Naive thymus-derived CD4-positive, alpha-beta T cell (primary cell): ENCODE measurements at regions not wholly inside any gene's neighbourhood (a gene's known extent, or its start where the extent isn't known, plus 50 kb on each side); places are given as distances from the start of the nearest gene placed in this dataset.

Source experiments
- ATAC-seq: fragments of 150-1000 bp; cut with Tn5 transposase; 2 replicates; pipeline ENCODE4 v1.10.0; 2021; ENCODE audit warnings: mild to moderate bottlenecking, moderate library complexity
- CTCF ChIA-PET: fragments of 350-600 bp; sonication (Branson Sonifier 250); formaldehyde crosslinking; loops from one replicate; lab custom pipeline; 2021; ENCODE audit warnings: antibody characterized with exemption; lab: Charles Lee
- POLR2A ChIA-PET: fragments of 350-600 bp; sonication (Branson Sonifier 250); formaldehyde crosslinking; loops from one replicate; lab custom pipeline; 2021; ENCODE audit warnings: antibody characterized with exemption, inconsistent platforms; lab: Charles Lee
- DNase-seq, 9 donors: peaks; one replicate each; pipeline versions ENCODE4 v3.0.0 to v3.0.0-alpha.2; 2020 to 2022; ENCODE audit warnings: mixed read lengths in 1 of 9
- H3K27ac ChIP-seq: one replicate; pipeline ENCODE4 v1.7.0; 2013; ENCODE audit warnings: mild to moderate bottlenecking, low read depth, low read length, moderate library complexity
- H3K27me3 ChIP-seq, 2 donors: one replicate each; pipeline ENCODE4 v1.7.0; 2013; ENCODE audit warnings: low read length in 2 of 2, mild to moderate bottlenecking in 2 of 2, moderate library complexity in 2 of 2; ENCODE audit not compliant: control insufficient read depth in 2 of 2, insufficient read depth in 2 of 2
- H3K36me3 ChIP-seq, 3 experiments: 1 replicate in 2 of 3; 2 replicates in 1 of 3; pipeline ENCODE4 v1.7.0; 2013; ENCODE audit warnings: low read length in 3 of 3, mild to moderate bottlenecking in 3 of 3, moderate library complexity in 1 of 3; ENCODE audit not compliant: insufficient read depth in 3 of 3, control insufficient read depth in 2 of 3
- H3K4me1 ChIP-seq, 2 donors: one replicate each; pipeline ENCODE4 v1.7.0; 2013; ENCODE audit warnings: low read length in 2 of 2, mild to moderate bottlenecking in 2 of 2, moderate library complexity in 1 of 2; ENCODE audit not compliant: control insufficient read depth in 2 of 2, insufficient read depth in 2 of 2
- H3K4me3 ChIP-seq: 2 replicates; pipeline ENCODE4 v1.7.0; 2013; ENCODE audit warnings: mild to moderate bottlenecking, low read length
- H3K9me3 ChIP-seq, 3 experiments: 1 replicate in 2 of 3; 2 replicates in 1 of 3; pipeline ENCODE4 v1.7.0; 2013; ENCODE audit warnings: low read length in 3 of 3; ENCODE audit not compliant: control insufficient read depth in 2 of 3
- H3K27ac Mint-ChIP-seq, 9 donors: one replicate each; pipeline ENCODE4 v1.8.0; 2020 to 2022; ENCODE audit warnings: mixed read lengths in 9 of 9, mild to moderate bottlenecking in 8 of 9, moderate library complexity in 5 of 9, inconsistent platforms in 2 of 9
- H3K27me3 Mint-ChIP-seq, 5 donors: one replicate each; pipeline ENCODE4 v1.8.0; 2021 to 2022; ENCODE audit warnings: mixed read lengths in 5 of 5, mild to moderate bottlenecking in 1 of 5
- H3K36me3 Mint-ChIP-seq, 5 donors: one replicate each; pipeline ENCODE4 v1.8.0; 2020 to 2022; ENCODE audit warnings: mixed read lengths in 5 of 5, mild to moderate bottlenecking in 3 of 5, inconsistent platforms in 1 of 5
- H3K4me1 Mint-ChIP-seq, 7 donors: one replicate each; pipeline ENCODE4 v1.8.0; 2020 to 2022; ENCODE audit warnings: mixed read lengths in 7 of 7, mild to moderate bottlenecking in 3 of 7, inconsistent platforms in 1 of 7
- H3K4me3 Mint-ChIP-seq, 10 donors: one replicate each; pipeline ENCODE4 v1.8.0; 2020 to 2022; ENCODE audit warnings: mild to moderate bottlenecking in 10 of 10, mixed read lengths in 10 of 10, moderate library complexity in 6 of 10, inconsistent platforms in 2 of 10
- H3K9me3 Mint-ChIP-seq, 11 donors: one replicate each; pipeline ENCODE4 v1.8.0; 2020 to 2022; ENCODE audit warnings: mixed read lengths in 11 of 11, mild to moderate bottlenecking in 4 of 11, inconsistent platforms in 1 of 11, moderate library complexity in 1 of 11
- intact Hi-C, 2 donors: fragments of 100-400 bp; cut with micrococcal nuclease; formaldehyde crosslinking; loops; one replicate each; pipeline ENCODE4 v1.15.1; 2023

DNA sequence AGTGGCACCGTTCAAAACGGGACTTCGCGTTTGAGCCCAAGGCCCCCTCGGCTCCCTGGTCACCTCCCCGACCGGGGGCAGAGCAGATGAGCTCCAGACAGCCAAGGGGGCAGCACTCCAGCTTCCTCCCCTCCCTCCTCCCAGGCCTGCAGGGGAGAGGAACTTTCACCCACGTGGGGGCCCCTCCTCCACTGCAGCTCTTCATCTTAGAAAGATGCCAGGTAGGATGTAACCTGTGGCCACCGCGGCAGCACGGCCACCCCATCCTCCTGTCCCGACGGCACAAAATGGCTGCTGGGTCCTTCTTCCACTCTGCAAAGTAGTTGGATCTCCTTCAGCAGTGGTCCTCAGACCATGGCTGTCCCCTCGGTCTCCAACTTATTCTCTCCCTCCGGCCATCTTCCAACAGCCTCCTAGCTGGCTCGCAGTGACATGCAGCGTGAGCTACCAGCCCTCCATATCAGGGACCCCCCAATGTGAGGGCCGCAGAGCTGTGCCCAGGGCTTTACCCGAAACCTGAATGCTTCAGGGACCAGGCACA is 94.5 kb upstream of the ID2 start:
- Mint-ChIP-seq H3K27ac (no peak overlapping the region), H3K4me3 (no peak overlapping the region), H3K36me3 (no peaks in the 10 kb centered on the region), H3K9me3 (no peaks in the 10 kb centered on the region), H3K27me3 (peaks cover 0 to 29% (median 7%) of the 10 kb centered on the region in 5 donors), H3K4me1 (peaks cover 8 to 25% (median 11%) of the 10 kb centered on the region in 7 donors)
- DNase-seq (no peak), ATAC-seq (no peak)
- intact Hi-C loops = loop anchor here in 1 of 2 donors (5.0 kb wide), 1 partner anchor 95 kb away; the partner anchor contains the start of gene ID2
- Histone ChIP-seq H3K4me3 (no peak overlapping the region), H3K4me1 (peaks cover 0 to 12% of the 10 kb centered on the region in 2 donors), H3K36me3 (no peaks in the 10 kb centered on the region), H3K9me3 (no peaks in the 10 kb centered on the region), H3K27me3 (no peaks in the 10 kb centered on the region), H3K27ac (no peak overlapping the region)
- POLR2A ChIA-PET = no interaction called here
- CTCF ChIA-PET = no interaction called here

DNA sequence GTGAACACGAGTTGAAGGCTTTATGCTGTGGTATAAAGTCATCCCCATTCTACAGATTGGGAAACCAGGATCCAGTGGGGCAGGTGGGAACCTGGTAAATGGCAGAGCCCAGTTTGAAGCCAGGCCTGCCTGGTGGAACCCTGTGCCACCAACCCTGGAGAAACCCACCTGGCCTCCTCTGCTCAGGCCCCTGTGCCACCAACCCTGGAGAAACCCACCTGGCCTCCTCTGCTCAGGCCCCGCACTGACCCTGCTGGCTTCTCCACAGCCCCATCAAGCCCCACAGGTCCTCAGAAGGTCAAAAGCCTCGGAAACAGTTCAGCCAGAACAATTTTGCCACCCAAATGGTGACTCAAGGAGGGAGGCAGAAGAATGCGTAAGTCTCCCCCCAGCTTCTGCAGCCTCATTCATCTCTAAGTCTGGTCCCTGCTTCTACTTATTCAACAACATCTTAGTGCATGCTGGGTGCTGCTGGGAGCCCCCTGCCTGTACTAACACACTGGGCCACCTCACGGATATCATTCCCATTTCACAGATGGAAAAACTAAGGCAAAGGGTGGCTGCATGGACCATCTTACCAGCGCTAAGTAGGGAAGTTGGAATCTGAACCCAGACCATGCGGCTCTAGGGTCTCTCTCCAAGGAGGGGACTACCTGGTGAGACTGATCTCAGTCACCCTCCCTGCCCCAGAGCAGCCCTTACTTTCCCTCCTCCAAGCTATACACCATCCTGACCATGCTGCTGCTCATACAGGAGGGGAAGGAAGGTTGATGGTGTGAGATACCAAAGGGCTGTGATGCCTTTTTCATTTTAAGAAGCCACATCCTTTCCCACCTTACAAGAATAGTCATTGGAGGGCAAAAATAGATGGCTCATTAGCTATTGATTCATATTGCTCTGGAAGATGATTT is 93.7 kb upstream of the ID2 start:
- ATAC-seq = no peak
- intact Hi-C loops = loop anchor here in 1 of 2 donors (5.0 kb wide), 1 partner anchor 94 kb away; the partner anchor contains the start of gene ID2
- peaks cover 0 to 12% of the 10 kb centered on the region in 2 donors for H3K4me1 ChIP-seq
- H3K4me3 ChIP-seq = no peak overlapping the region
- Mint-ChIP-seq H3K4me1 (peaks cover 8 to 23% (median 12%) of the 10 kb centered on the region in 7 donors), H3K36me3 (no peaks in the 10 kb centered on the region), H3K27me3 (peaks cover 0 to 29% (median 7%) of the 10 kb centered on the region in 5 donors), H3K27ac (no peak overlapping the region), H3K9me3 (no peaks in the 10 kb centered on the region), H3K4me3 (no peak overlapping the region)
- H3K36me3 ChIP-seq = no peaks in the 10 kb centered on the region
- no peaks in the 10 kb centered on the region for H3K27me3 ChIP-seq
- no peak overlapping the region for H3K27ac ChIP-seq
- no peak for DNase-seq
- ChIA-PET CTCF (no interaction called here), POLR2A (no interaction called here)
- no peaks in the 10 kb centered on the region for H3K9me3 ChIP-seq

DNA sequence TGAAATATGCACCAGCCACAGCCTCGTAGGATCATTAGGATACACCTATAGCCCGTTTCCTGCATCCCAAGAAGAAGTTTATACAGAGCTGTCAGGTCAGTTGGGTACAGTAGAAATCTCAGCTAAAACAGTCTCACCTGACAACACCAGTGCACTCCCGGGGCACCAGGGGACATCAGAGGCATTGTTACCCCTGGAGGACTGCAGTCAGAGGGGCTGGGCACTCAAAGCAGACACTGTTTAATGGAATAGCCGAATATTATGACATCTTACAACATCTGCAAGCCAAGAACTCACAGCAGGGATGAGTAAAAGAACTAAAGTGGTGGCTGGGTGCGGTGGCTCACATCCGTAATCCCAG is 93.0 kb upstream of the ID2 start:
- intact Hi-C loops = loop anchor here in 1 of 2 donors (5.0 kb wide), 1 partner anchor 93 kb away; the partner anchor contains the start of gene ID2
- Mint-ChIP-seq H3K4me1 (peaks cover 7 to 27% (median 14%) of the 10 kb centered on the region in 7 donors), H3K27me3 (peaks cover 0 to 29% (median 7%) of the 10 kb centered on the region in 5 donors), H3K36me3 (no peaks in the 10 kb centered on the region), H3K27ac (no peak overlapping the region), H3K9me3 (no peaks in the 10 kb centered on the region), H3K4me3 (no peak overlapping the region)
- Histone ChIP-seq H3K27me3 (no peaks in the 10 kb centered on the region), H3K9me3 (no peaks in the 10 kb centered on the region), H3K27ac (no peak overlapping the region), H3K4me3 (no peak overlapping the region), H3K36me3 (no peaks in the 10 kb centered on the region), H3K4me1 (peaks cover 0 to 12% of the 10 kb centered on the region in 2 donors)
- DNase-seq (no peak), ATAC-seq (no peak)
- CTCF ChIA-PET = no interaction called here
- POLR2A ChIA-PET = no interaction called here

DNA sequence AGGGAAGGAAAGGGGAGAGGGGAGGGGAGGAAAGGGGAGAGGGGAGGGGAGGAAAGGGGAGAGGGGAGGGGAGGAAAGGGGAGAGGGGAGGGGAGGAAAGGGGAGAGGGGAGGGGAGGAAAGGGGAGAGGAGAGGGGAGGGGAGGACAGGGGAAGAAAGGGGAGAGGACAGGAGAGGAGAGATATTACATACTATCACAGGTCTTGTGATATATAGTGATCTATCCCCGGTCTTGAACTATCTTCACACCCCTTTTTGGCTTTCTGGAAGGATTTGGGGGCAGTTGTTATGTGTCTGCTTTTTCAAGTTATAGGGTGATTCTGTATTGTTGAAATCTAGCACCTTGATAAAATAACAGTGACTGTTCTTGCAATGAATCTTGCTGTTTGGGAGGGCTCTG is 92.1 kb upstream of the ID2 start:
- ChIA-PET POLR2A (no interaction called here), CTCF (no interaction called here)
- no peaks in the 10 kb centered on the region for H3K36me3 ChIP-seq
- ATAC-seq (no peak), DNase-seq (no peak)
- H3K9me3 ChIP-seq = no peaks in the 10 kb centered on the region
- Mint-ChIP-seq H3K27ac (no peak overlapping the region), H3K4me1 (peaks cover 4 to 26% (median 13%) of the 10 kb centered on the region in 7 donors), H3K36me3 (no peaks in the 10 kb centered on the region), H3K9me3 (no peaks in the 10 kb centered on the region), H3K27me3 (peaks cover 0 to 27% (median 4%) of the 10 kb centered on the region in 5 donors), H3K4me3 (no peak overlapping the region)
- intact Hi-C loops = loop anchor here (5.0 to 10.0 kb wide), 2 partner anchors 93 to 1025 kb away; partner anchors contain the start of gene ID2 (in 1 of the 2)
- peaks cover 0 to 12% of the 10 kb centered on the region in 2 donors for H3K4me1 ChIP-seq
- no peak overlapping the region for H3K27ac ChIP-seq
- H3K27me3 ChIP-seq = no peaks in the 10 kb centered on the region
- H3K4me3 ChIP-seq = no peak overlapping the region

DNA sequence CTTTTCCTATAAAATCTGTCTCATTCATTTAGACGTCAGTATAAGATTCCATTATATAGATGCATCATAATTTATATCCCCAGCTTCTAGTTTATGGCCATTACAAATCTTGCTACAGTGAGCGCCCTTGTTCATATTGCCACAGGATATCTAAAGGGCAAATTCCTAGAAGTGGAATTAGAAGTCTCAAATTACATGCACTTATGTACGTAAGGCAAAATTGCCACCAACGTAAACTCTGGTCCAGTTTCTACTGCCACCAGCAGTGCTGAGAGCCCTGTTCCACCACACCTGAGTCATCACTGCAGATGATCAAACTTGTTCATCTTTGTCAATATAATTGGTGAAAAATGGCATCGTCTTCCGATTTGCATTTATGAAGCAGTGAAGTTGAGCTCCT is 90.9 kb upstream of the ID2 start:
- CTCF ChIA-PET = no interaction called here
- Mint-ChIP-seq H3K4me3 (no peak overlapping the region), H3K27me3 (peaks cover 0 to 27% (median 0%) of the 10 kb centered on the region in 5 donors), H3K27ac (no peak overlapping the region), H3K4me1 (peaks cover 0 to 21% (median 7%) of the 10 kb centered on the region in 7 donors), H3K9me3 (no peaks in the 10 kb centered on the region), H3K36me3 (no peaks in the 10 kb centered on the region)
- intact Hi-C loops = loop anchor here (1.0 to 10.0 kb wide), 2 partner anchors 36 to 1026 kb away; no protein-coding TSS in a partner anchor
- Histone ChIP-seq H3K4me1 (peaks cover 0 to 12% of the 10 kb centered on the region in 2 donors), H3K27me3 (no peaks in the 10 kb centered on the region), H3K9me3 (no peaks in the 10 kb centered on the region), H3K4me3 (no peak overlapping the region), H3K36me3 (no peaks in the 10 kb centered on the region), H3K27ac (no peak overlapping the region)
- POLR2A ChIA-PET = interaction anchor here (0.7 kb wide), 1 partner anchor 1158 kb away, joined by 3 read pairs; no protein-coding TSS in a partner anchor
- ATAC-seq (no peak), DNase-seq (no peak)

DNA sequence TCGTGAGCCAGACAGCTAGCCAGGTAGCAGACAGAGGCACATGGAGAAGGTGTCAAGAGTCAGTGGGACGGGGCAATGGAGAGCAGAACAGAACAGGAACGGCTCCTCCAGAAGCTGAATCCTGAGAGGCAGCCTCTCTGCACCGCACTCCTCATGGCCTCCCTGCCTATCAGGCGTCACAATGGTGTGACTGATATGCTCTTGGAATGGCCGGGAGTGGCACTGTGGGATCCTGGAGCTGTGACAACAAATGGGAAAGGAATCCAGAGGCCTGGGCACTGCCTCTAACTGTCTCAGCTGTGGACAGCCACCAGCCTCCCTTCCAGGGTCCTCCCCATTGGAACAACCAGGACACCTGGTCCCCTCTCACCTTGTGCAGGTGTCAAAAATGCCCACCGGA is 89.1 kb upstream of the ID2 start:
- intact Hi-C loops = loop anchor here in 1 of 2 donors (10.0 kb wide), 1 partner anchor 1028 kb away; no protein-coding TSS in a partner anchor
- H3K27ac Mint-ChIP-seq = no peak overlapping the region
- ATAC-seq (no peak), DNase-seq (no peak)
- ChIA-PET POLR2A (no interaction called here), CTCF (no interaction called here)
- peaks cover 0 to 17% (median 7%) of the 10 kb centered on the region in 7 donors for H3K4me1 Mint-ChIP-seq
- Histone ChIP-seq H3K36me3 (no peaks in the 10 kb centered on the region), H3K4me1 (peaks cover 0 to 12% of the 10 kb centered on the region in 2 donors), H3K27me3 (no peaks in the 10 kb centered on the region), H3K4me3 (no peak overlapping the region), H3K9me3 (no peaks in the 10 kb centered on the region), H3K27ac (no peak overlapping the region)
- H3K27me3 Mint-ChIP-seq = peaks cover 0 to 23% (median 0%) of the 10 kb centered on the region in 5 donors
- no peaks in the 10 kb centered on the region for H3K9me3 Mint-ChIP-seq
- H3K36me3 Mint-ChIP-seq = no peaks in the 10 kb centered on the region
- no peak overlapping the region for H3K4me3 Mint-ChIP-seq
